ENCODE measurements at regions not wholly inside any gene's neighbourhood (a gene's known extent, or its start where the extent isn't known, plus 50 kb on each side); places are given as distances from the start of the nearest gene placed in this dataset.

- FAIRE-seq, result no peak
These were observed 256.9 kb downstream of the GPATCH2 start for GRCh38 chr1:217373761-217374701.

- no peak for FAIRE-seq
These were observed 258.6 kb downstream of the GPATCH2 start for GRCh38 chr1:217372049-217372970.

GRCh38 chr1:217370757-217371156 lies 260.1 kb downstream of the GPATCH2 start:
- FAIRE-seq, result no peak

GRCh38 chr1:217369996-217370551 lies 260.8 kb downstream of the GPATCH2 start:
- no peak for FAIRE-seq

GRCh38 chr1:217369271-217369981 lies 261.5 kb downstream of the GPATCH2 start:
- FAIRE-seq, result no peak

GRCh38 chr1:217364220-217364619 lies 266.7 kb downstream of the GPATCH2 start:
- no peak for FAIRE-seq

GRCh38 chr1:217363319-217363718 lies 267.6 kb downstream of the GPATCH2 start:
- no peak for FAIRE-seq

GRCh38 chr1:217360510-217360909 lies 270.4 kb downstream of the GPATCH2 start:
- FAIRE-seq, result no peak

- no peak for FAIRE-seq
These were observed 276.0 kb downstream of the GPATCH2 start for GRCh38 chr1:217354895-217355294.

GRCh38 chr1:217348960-217349664 lies 281.8 kb downstream of the GPATCH2 start:
- FAIRE-seq, result no peak

- no peak for FAIRE-seq
These were observed 286.2 kb downstream of the GPATCH2 start for GRCh38 chr1:217344712-217345111.

- no peak for FAIRE-seq
These were observed 287.0 kb downstream of the GPATCH2 start for GRCh38 chr1:217343907-217344306.

GRCh38 chr1:217342105-217342504 lies 288.8 kb downstream of the GPATCH2 start:
- FAIRE-seq, result no peak

- no peak for FAIRE-seq
These were observed 294.2 kb downstream of the GPATCH2 start for GRCh38 chr1:217336724-217337123.

- FAIRE-seq, result no peak
These were observed 297.0 kb downstream of the GPATCH2 start for GRCh38 chr1:217333939-217334338.

- FAIRE-seq, result no peak
These were observed 298.3 kb downstream of the GPATCH2 start for GRCh38 chr1:217332431-217333065.

- no peak for FAIRE-seq
These were observed 299.2 kb downstream of the GPATCH2 start for GRCh38 chr1:217331698-217332097.

- no peak for FAIRE-seq
These were observed 303.0 kb downstream of the GPATCH2 start for GRCh38 chr1:217327901-217328300.

GRCh38 chr1:217322834-217323233 lies 308.1 kb downstream of the GPATCH2 start:
- no peak for FAIRE-seq

GRCh38 chr1:217315346-217315745 lies 315.5 kb downstream of the GPATCH2 start:
- no peak for FAIRE-seq

- no peak for FAIRE-seq
These were observed 317.8 kb downstream of the GPATCH2 start for GRCh38 chr1:217313096-217313495.
